ENCODE measurements at regions not wholly inside any gene's neighbourhood (a gene's known extent, or its start where the extent isn't known, plus 50 kb on each side); places are given as distances from the start of the nearest gene placed in this dataset.

DNA sequence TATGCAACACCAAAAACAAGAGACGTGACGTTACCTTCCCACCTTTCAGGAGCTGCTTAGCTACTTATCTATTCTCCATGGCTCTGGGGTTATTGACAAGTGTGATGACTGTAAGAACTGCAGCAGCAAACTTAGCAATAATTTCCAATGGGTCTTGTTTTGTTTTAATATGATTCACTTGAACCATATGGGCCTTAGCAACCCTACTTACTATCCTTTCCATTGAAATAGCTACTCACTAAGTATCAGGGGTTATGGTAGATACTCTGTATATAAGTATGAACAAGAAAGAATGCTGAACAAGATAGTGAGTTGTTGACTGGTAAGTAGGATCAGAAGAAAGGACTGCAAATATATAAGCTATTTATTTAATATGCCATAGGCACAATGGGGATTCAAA, 69.3 kb upstream of the BBX start:
- Histone ChIP-seq H3K4me2 (ENCODE audit: insufficient read depth, low read length) (no peak overlapping the region), H3K9me1 (replicated peaks; ENCODE audit: control insufficient read depth, extremely low read depth, insufficient read depth, low read length) (no peaks in the 10 kb centered on the region), H3K9me3 (replicated peaks; ENCODE audit: control insufficient read depth, insufficient read depth, low read length) (no peaks in the 10 kb centered on the region), H3K27me3 (ENCODE audit: control insufficient read depth in 2 of 2, insufficient read depth in 2 of 2, low read length in 2 of 2) (peaks cover 0 to 4% of the 10 kb centered on the region in 2 experiments), H3K27ac (ENCODE audit: insufficient read depth, low read depth, low read length) (no peak overlapping the region), H3K36me3 (ENCODE audit: control insufficient read depth in 2 of 2, extremely low read depth in 1 of 2, insufficient read depth in 2 of 2, low read length in 2 of 2) (no peaks in the 10 kb centered on the region), H4K20me1 (replicated peaks; ENCODE audit: control insufficient read depth, extremely low read depth, insufficient read depth, low read length) (no peaks in the 10 kb centered on the region), H3K79me2 (ENCODE audit: control insufficient read depth, insufficient read depth, low read length) (no peaks in the 10 kb centered on the region), H3K9ac (replicated peaks; ENCODE audit: extremely low read depth, insufficient read depth, low read length) (no peak overlapping the region), H3K4me1 (ENCODE audit: control insufficient read depth, extremely low read depth, insufficient read depth, low read length) (no peaks in the 10 kb centered on the region), H2AFZ (ENCODE audit: low read depth, low read length) (no peak overlapping the region), H3K4me3 (replicated peaks in 1 of 3; ENCODE audit: insufficient read depth in 1 of 3, low read depth in 1 of 3, low read length in 3 of 3) (no peak overlapping the region)
- no TSS peak for BruUV-seq (replicated peaks)
- POLR2A ChIA-PET, result no interaction called here
- CTCF ChIA-PET, result interaction anchor here (1.2 to 2.1 kb wide), 3 partner anchors 8 to 32 kb away, joined by 4 to 9 read pairs (median 6); no protein-coding TSS in a partner anchor
- DNase-seq (ENCODE audit: low read depth, low spot score) (no peak), FAIRE-seq (no peak)
- intact Hi-C loops (cut with micrococcal nuclease), result no loop called here
- dilution Hi-C loops (cut with MboI; ENCODE audit: extremely low pct_ligation_motif_present, low sequenced_read_pairs), result no loop called here
- TF ChIP-seq, protein P1, sequence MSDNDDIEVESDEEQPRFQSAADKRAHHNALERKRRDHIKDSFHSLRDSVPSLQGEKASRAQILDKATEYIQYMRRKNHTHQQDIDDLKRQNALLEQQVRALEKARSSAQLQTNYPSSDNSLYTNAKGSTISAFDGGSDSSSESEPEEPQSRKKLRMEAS (IDR thresholded peaks at IDR 0.05; ENCODE audit: insufficient read depth, insufficient read length), result no peak
- no peak for TF ChIP-seq POLR2A (IDR thresholded peaks at IDR 0.05; ENCODE audit: low read depth, low read length)
- TF ChIP-seq POLR2AphosphoS5 (IDR thresholded peaks at IDR 0.05; ENCODE audit: insufficient read depth, low read depth, low read length), result no peak

DNA sequence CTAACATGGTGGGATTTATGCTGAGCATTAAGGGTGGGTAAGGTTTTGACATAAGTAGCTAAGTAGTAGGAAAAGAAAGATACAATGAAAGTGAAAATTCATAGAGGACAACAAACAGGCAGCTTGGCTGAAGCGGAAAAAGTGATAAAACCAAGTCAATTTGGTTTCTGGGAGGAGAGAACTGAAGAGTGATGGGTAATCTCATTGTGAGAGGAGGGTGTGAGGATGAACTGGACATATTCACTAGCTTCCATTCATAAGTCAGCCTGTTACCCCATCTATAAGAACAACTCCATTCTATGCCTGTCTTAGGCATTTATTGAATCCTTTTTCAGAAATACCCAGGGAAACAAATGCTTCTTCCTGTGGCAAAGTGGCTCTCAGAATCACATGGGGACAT, 67.1 kb upstream of the BBX start:
- ChIA-PET POLR2A (no interaction called here), CTCF (interaction anchor here (0.7 to 2.1 kb wide), 3 partner anchors 26 to 1207 kb away, joined by 3 to 6 read pairs (median 4); no protein-coding TSS in a partner anchor)
- peaks cover 0 to 4% of the 10 kb centered on the region in 2 experiments for H3K27me3 ChIP-seq (ENCODE audit: control insufficient read depth in 2 of 2, insufficient read depth in 2 of 2, low read length in 2 of 2)
- intact Hi-C loops (cut with micrococcal nuclease) (no loop called here), dilution Hi-C loops (cut with MboI; ENCODE audit: extremely low pct_ligation_motif_present, low sequenced_read_pairs) (no loop called here)
- TF ChIP-seq POLR2AphosphoS5 (IDR thresholded peaks at IDR 0.05; ENCODE audit: insufficient read depth, low read depth, low read length), result no peak
- TF ChIP-seq MYC (IDR thresholded peaks at IDR 0.05; ENCODE audit: low read depth, low read length), result no peak
- TF ChIP-seq GATA2 (IDR thresholded peaks at IDR 0.05; ENCODE audit: insufficient read depth, insufficient read length, low read depth, low read length), result no peak
- no peak for TF ChIP-seq JUN (IDR thresholded peaks at IDR 0.05; ENCODE audit: borderline replicate concordance, insufficient read depth, insufficient read length, low read depth)
- no peak for TF ChIP-seq POLR2A (IDR thresholded peaks at IDR 0.05; ENCODE audit: low read depth, low read length)
- TF ChIP-seq, protein P2, sequence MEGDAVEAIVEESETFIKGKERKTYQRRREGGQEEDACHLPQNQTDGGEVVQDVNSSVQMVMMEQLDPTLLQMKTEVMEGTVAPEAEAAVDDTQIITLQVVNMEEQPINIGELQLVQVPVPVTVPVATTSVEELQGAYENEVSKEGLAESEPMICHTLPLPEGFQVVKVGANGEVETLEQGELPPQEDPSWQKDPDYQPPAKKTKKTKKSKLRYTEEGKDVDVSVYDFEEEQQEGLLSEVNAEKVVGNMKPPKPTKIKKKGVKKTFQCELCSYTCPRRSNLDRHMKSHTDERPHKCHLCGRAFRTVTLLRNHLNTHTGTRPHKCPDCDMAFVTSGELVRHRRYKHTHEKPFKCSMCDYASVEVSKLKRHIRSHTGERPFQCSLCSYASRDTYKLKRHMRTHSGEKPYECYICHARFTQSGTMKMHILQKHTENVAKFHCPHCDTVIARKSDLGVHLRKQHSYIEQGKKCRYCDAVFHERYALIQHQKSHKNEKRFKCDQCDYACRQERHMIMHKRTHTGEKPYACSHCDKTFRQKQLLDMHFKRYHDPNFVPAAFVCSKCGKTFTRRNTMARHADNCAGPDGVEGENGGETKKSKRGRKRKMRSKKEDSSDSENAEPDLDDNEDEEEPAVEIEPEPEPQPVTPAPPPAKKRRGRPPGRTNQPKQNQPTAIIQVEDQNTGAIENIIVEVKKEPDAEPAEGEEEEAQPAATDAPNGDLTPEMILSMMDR (IDR thresholded peaks at IDR 0.05; ENCODE audit: extremely low read depth in 1 of 2, insufficient read depth in 1 of 2, low read depth in 1 of 2, low read length in 2 of 2), result no peak
- TF ChIP-seq, protein P1 (IDR thresholded peaks at IDR 0.05; ENCODE audit: insufficient read depth, insufficient read length), result no peak
- no peak for TF ChIP-seq FOS (IDR thresholded peaks at IDR 0.05; ENCODE audit: borderline replicate concordance, insufficient read depth, low read length)
- no peak for TF ChIP-seq EZH2 (IDR thresholded peaks at IDR 0.05; ENCODE audit: borderline replicate concordance, low read depth, low read length, severe bottlenecking)
- FAIRE-seq (no peak), DNase-seq (ENCODE audit: low read depth, low spot score) (no peak)
- BruUV-seq (replicated peaks), result no TSS peak
- no peak overlapping the region for H3K9ac ChIP-seq (replicated peaks; ENCODE audit: extremely low read depth, insufficient read depth, low read length)
- no peak overlapping the region for H2AFZ ChIP-seq (ENCODE audit: low read depth, low read length)
- no peaks in the 10 kb centered on the region for H4K20me1 ChIP-seq (replicated peaks; ENCODE audit: control insufficient read depth, extremely low read depth, insufficient read depth, low read length)
- no peak overlapping the region for H3K4me3 ChIP-seq (replicated peaks in 1 of 3; ENCODE audit: insufficient read depth in 1 of 3, low read depth in 1 of 3, low read length in 3 of 3)
- no peaks in the 10 kb centered on the region for H3K79me2 ChIP-seq (ENCODE audit: control insufficient read depth, insufficient read depth, low read length)
- H3K9me1 ChIP-seq (replicated peaks; ENCODE audit: control insufficient read depth, extremely low read depth, insufficient read depth, low read length), result no peaks in the 10 kb centered on the region
- H3K4me1 ChIP-seq (ENCODE audit: control insufficient read depth, extremely low read depth, insufficient read depth, low read length), result no peaks in the 10 kb centered on the region
- no peaks in the 10 kb centered on the region for H3K36me3 ChIP-seq (ENCODE audit: control insufficient read depth in 2 of 2, extremely low read depth in 1 of 2, insufficient read depth in 2 of 2, low read length in 2 of 2)
- no peaks in the 10 kb centered on the region for H3K9me3 ChIP-seq (replicated peaks; ENCODE audit: control insufficient read depth, insufficient read depth, low read length)
- no peak overlapping the region for H3K27ac ChIP-seq (ENCODE audit: insufficient read depth, low read depth, low read length)
- H3K4me2 ChIP-seq (ENCODE audit: insufficient read depth, low read length), result no peak overlapping the region

Measured in endothelial cell of umbilical vein (primary cell).